HFF-Myc (cell line): ENCODE measurements at regions not wholly inside any gene's neighbourhood (a gene's known extent, or its start where the extent isn't known, plus 50 kb on each side); places are given as distances from the start of the nearest gene placed in this dataset.

Experiments
- DNase-seq: peaks from one replicate; pipeline ENCODE4 v3.0.0-alpha.2; 2011; ENCODE audit warnings: low read depth; ENCODE audit errors: extremely low read depth
- H3K4me3 ChIP-seq: replicated peaks from 2 replicates; pipeline ENCODE4 v1.5.1; 2011; ENCODE audit warnings: low read depth, mild to moderate bottlenecking, control low read depth, low read length
- TF ChIP-seq, protein P1 (sequence below): IDR thresholded peaks from 2 replicates; pipeline ENCODE4 v1.5.1; 2012; ENCODE audit warnings: mild to moderate bottlenecking, low read depth, low read length, control low read depth; ENCODE audit errors: missing control alignments

DNA sequence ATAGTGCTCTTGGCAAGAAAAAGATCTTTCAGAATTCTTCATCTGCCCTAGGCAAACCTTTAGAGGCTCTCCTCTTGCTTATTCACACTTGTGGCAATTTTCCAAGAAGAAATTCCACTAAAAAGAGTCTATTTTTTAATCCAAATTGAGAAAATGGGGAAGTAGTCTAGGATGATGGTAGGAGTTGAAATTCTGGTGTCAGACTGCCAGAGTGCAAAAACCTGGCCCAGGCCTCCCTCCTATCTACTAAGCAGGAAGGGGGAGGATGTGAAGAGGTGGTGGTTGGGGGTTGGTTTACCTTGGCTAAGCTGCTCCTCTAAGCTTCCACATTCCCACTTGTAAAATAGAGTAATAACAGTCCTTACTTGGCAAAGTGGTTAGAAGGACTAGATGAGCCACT, 120.6 kb upstream of the KCNJ15 start:
- TF ChIP-seq, protein P1, sequence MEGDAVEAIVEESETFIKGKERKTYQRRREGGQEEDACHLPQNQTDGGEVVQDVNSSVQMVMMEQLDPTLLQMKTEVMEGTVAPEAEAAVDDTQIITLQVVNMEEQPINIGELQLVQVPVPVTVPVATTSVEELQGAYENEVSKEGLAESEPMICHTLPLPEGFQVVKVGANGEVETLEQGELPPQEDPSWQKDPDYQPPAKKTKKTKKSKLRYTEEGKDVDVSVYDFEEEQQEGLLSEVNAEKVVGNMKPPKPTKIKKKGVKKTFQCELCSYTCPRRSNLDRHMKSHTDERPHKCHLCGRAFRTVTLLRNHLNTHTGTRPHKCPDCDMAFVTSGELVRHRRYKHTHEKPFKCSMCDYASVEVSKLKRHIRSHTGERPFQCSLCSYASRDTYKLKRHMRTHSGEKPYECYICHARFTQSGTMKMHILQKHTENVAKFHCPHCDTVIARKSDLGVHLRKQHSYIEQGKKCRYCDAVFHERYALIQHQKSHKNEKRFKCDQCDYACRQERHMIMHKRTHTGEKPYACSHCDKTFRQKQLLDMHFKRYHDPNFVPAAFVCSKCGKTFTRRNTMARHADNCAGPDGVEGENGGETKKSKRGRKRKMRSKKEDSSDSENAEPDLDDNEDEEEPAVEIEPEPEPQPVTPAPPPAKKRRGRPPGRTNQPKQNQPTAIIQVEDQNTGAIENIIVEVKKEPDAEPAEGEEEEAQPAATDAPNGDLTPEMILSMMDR, result no peak
- H3K4me3 ChIP-seq, result no peak overlapping the region
- no peak for DNase-seq

- H3K4me3 ChIP-seq, result no peak overlapping the region
- TF ChIP-seq, protein P1, result no peak
- no peak for DNase-seq
Observed at GRCh38 chr21:38139380-38140168, 117.2 kb upstream of the KCNJ15 start.

- DNase-seq, result no peak
- H3K4me3 ChIP-seq, result no peak overlapping the region
- TF ChIP-seq, protein P1, result no peak
Observed at GRCh38 chr21:38140207-38140903, 116.4 kb upstream of the KCNJ15 start.

DNA sequence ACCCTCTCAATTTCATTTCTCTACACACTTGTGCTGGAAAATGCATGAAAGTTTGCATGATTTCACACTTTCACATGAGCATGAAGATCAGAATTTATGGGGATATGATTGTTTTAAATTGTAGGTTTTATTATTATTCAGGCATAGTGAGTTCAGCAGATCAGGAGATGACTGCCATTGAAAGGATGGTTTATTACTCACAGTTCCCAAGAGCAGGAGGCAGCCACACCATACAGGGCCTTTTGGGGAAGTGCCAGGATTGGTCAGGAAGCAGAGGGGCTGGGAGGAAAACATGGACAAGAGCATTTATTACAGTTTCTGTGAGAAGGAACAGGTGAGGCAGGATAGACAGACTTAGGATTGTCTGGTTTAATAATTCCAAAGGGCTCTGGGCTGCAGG, 114.6 kb upstream of the KCNJ15 start:
- DNase-seq, result no peak
- TF ChIP-seq, protein P1, result no peak
- H3K4me3 ChIP-seq, result no peak overlapping the region

DNA sequence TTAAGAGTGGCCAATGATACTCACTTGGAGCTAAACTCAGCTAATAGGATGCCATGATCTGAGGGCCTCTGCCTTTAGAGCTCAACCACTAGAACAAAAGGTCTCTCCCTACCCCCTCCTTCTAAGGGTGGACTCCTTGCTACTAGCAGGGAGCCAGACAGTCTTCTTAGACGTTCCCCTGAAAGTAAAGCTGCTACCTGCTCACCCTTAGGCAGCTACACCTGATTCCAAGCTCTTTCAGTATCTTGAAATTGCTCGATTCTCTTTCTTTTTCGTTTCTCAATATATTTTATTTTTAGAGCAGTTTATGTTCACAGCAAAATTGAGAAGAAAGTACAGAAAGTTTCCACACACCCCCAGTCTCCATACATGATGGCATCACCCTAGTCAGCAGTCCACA, 112.6 kb upstream of the KCNJ15 start:
- no peak overlapping the region for H3K4me3 ChIP-seq
- DNase-seq, result no peak
- TF ChIP-seq, protein P1, result no peak

DNA sequence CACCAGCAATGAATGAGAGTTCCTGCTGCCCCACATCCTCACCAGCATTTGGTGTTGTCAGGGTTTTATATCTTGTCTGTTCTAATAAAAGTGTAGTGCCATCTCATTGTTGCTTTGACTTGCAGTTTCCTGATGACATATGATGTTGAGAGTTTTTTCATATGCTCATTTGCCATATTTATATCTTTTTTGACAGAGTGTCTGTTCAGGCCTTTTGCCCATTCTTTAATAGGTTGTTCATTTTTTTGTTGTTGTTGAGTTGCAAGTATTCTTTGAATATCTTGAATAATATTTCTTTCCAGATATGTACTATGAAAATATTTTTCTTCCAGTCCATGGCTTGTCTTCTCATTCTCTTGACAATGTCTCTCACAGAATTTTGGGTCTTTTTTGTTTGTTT, 111.7 kb upstream of the KCNJ15 start:
- TF ChIP-seq, protein P1, result no peak
- no peak for DNase-seq
- no peak overlapping the region for H3K4me3 ChIP-seq

- no peak overlapping the region for H3K4me3 ChIP-seq
- TF ChIP-seq, protein P1, result no peak
- DNase-seq, result no peak
Observed at GRCh38 chr21:38147391-38147790, 109.4 kb upstream of the KCNJ15 start.
